IPS-18a (cell line): ENCODE measurements at regions not wholly inside any gene's neighbourhood (a gene's known extent, or its start where the extent isn't known, plus 50 kb on each side); places are given as distances from the start of the nearest gene placed in this dataset.
"Not testable (repeated sequence)": the region's sequence is repeated elsewhere in the genome, so short reads cannot be mapped to it uniquely, and the experiment has no call there.

Experiments used
- H3K27ac ChIP-seq: one replicate; pipeline ENCODE4 v1.5.1; 2013; ENCODE audit warnings: low read length
- H3K27me3 ChIP-seq: one replicate; pipeline ENCODE4 v1.6.1; 2013; ENCODE audit warnings: mild to moderate bottlenecking, low read length; ENCODE audit not compliant: control insufficient read depth, insufficient read depth
- H3K36me3 ChIP-seq: one replicate; pipeline ENCODE4 v1.6.1; 2013; ENCODE audit warnings: low read depth, low read length; ENCODE audit not compliant: control insufficient read depth
- H3K4me1 ChIP-seq: one replicate; pipeline ENCODE4 v1.6.1; 2013; ENCODE audit warnings: low read depth, low read length; ENCODE audit not compliant: control insufficient read depth
- H3K4me3 ChIP-seq: one replicate; pipeline ENCODE4 v1.5.1; 2013; ENCODE audit warnings: low read length
- H3K9ac ChIP-seq: one replicate; pipeline ENCODE4 v1.6.1; 2013; ENCODE audit warnings: mild to moderate bottlenecking, low read length, moderate library complexity
- H3K9me3 ChIP-seq: one replicate; pipeline ENCODE4 v1.6.1; 2013; ENCODE audit warnings: low read depth, low read length; ENCODE audit not compliant: control insufficient read depth

DNA sequence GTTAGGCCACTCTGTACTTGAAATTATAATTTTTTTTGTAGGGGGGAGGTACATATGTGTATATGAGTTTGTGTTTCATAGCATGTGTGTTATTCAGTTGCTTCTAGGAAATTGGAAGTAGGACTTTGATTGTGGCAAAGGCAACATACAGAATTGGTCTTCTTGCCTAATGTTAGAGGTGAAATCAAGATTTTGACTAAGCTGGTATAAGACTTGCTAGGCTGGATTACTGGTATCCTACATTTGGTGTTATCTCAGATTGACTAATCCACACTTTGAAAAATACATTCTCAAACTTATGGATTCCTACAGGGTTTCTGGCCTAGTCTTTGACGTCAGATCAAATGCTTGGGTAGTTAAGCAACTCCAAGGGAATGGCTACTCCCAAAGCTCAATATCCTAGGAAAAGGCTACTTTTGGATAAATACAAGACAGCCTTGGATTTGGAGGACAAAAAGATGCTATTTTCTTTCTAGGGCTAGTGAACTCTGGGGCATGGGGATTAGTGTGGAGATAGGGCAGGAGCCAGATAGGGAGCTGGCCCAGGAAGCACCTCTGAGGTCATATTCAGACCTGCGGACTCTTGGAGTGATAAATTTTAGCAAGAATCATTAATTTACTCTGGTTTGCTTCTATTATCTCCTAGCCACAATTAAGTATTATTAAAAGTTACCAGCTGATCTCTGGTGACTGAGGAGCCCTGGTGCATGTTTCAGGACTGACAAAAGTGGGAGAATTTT lies 144.0 kb upstream of the RPS23 start:
- Histone ChIP-seq H3K9me3 (no peaks in the 10 kb centered on the region), H3K27me3 (no peaks in the 10 kb centered on the region), H3K4me1 (peaks cover 11% of the 10 kb centered on the region), H3K9ac (no peak overlapping the region), H3K36me3 (no peaks in the 10 kb centered on the region), H3K4me3 (no peak overlapping the region), H3K27ac (no peak overlapping the region)

DNA sequence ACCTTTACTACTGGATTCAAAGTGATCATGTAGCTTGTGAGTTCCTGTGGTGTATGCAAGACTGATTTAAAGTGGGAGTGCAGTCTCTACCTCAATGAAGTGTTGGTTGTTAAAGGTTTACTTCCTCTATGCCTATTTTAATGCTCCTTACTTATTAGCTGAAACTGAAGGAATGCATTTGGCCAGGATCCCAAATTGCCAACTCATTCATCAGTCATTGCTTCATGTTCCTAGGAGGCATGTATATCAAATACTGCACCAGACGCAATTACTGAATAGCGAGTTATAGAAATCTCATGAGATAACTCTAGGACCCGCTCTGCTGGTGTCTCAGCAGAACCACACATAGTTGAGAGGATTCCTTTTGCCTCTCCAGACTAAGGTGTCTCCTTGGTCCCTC lies 143.0 kb upstream of the RPS23 start:
- Histone ChIP-seq H3K36me3 (no peaks in the 10 kb centered on the region), H3K9ac (no peak overlapping the region), H3K27me3 (no peaks in the 10 kb centered on the region), H3K4me1 (peaks cover 11% of the 10 kb centered on the region), H3K27ac (no peak overlapping the region), H3K4me3 (no peak overlapping the region), H3K9me3 (no peaks in the 10 kb centered on the region)

DNA sequence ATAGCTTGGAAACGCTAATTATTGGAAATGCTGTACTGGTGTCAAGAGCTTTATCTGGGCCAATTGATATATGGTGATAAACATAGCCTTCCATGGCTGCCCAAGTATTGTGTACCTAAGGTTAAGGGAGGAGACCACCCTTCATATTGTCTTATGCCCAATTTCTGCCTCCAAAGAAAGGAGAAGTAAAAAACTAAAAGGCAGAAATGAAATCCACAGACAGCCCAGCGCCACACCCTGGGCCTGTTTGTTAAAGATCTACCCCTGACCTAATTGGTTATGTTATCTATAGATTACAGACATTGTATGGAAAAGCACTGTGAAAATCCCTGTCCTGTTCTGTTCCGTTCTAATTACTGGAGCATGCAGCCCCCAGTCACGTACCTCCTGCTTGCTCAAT lies 142.4 kb upstream of the RPS23 start:
- H3K27ac ChIP-seq, H3K9ac ChIP-seq, H3K27me3 ChIP-seq, H3K4me3 ChIP-seq, H3K36me3 ChIP-seq, H3K9me3 ChIP-seq: not testable (repeated sequence)
- H3K4me1 ChIP-seq, result peaks cover 11% of the 10 kb centered on the region

DNA sequence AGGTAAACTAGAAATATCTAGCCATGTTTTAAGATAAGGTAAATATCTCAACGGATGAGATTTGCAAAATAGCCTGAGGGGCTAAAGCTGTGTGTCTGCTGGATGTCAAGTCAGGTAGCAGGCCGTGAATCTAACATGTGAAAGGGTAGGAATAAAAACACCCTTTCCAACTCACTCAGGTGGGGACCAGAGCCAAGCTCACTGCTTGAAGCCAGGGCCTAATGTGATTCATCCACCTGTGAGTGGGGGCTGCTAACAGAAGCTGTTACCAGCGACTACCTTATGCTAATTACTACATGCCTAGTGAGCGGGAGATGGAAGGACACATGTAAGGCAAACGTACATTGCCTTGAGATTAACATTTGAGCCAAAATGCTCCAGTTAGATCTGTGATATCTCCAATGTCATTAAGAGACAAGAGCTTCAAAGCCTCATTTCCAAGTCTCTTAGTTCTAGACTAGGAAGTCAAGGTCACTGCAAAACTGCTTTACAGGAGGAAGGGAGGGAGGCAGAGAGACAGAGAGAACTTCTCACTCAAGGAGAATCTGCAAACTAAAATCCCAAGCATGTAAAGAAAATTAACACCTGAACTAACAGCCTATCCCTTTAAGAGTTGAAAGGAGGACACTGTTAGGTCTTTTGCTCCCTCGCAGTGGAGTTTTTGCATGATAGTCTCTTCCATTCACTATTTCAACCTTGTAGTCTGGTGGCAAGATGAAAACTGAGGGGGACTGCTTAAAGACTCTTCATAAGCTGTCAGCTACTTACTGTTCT lies 141.6 kb upstream of the RPS23 start:
- H3K27ac ChIP-seq, result no peak overlapping the region
- H3K27me3 ChIP-seq, result no peaks in the 10 kb centered on the region
- H3K9ac ChIP-seq, result no peak overlapping the region
- H3K36me3 ChIP-seq, result no peaks in the 10 kb centered on the region
- peaks cover 11% of the 10 kb centered on the region for H3K4me1 ChIP-seq
- no peaks in the 10 kb centered on the region for H3K9me3 ChIP-seq
- H3K4me3 ChIP-seq, result no peak overlapping the region

DNA sequence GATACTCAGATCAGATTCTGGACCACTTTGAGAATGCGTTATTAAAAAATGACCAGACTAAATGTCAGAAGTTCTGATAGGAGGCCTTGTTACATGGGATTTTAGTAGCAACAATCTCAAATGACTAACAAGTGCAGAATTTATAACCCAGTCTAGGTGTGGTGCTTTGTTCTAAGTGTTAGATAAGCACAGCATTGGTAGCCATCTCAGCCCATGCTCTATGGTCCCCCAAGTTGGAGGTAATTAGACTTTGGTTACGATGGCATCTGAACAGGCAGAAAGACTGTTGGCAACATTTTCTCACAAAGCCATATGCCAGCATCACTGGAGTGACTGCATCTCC lies 140.4 kb upstream of the RPS23 start:
- Histone ChIP-seq H3K4me1 (peaks cover 11% of the 10 kb centered on the region), H3K27me3 (no peaks in the 10 kb centered on the region), H3K9ac (no peak overlapping the region), H3K4me3 (no peak overlapping the region), H3K36me3 (no peaks in the 10 kb centered on the region), H3K9me3 (no peaks in the 10 kb centered on the region), H3K27ac (no peak overlapping the region)

DNA sequence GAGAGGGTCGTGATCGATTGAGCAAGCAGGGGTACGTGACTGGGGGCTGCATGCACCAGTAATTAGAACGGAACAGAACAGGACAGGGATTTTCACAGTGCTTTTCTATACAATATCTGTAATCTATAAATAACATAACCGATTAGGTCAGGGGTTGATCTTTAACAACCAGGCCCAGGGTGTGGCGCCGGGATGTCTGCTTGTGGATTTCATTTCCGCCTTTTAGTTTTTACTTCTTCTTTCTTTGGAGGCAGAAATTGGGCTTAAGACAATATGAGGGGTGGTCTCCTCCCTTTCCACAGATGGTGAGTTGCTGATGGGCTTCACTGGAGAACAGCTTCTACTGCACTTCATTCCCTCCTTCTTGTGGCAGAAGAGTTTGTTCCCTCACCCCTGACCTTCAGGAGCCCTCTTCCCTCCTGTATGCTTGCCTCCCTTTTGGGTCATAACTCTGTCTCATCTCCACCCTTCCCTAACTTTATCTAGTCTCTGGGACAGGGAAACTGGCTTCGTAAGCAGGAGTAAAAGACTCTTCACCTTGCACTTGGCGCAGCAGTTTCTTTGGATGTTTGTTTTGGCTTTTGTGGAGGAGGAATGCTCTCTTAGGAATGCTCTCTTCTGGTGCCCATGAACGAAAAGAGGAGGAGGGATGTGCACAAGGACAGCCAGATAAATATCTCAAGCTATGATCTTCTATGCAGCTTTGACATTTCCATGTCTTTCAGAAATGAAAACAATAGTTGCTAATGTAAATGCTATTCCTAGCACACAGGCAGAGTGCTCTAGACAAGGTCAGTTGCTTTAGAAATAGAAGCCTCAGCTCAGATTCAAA lies 139.8 kb upstream of the RPS23 start:
- Histone ChIP-seq H3K4me3 (no peak overlapping the region), H3K4me1 (peaks cover 11% of the 10 kb centered on the region), H3K9ac (no peak overlapping the region), H3K36me3 (no peaks in the 10 kb centered on the region), H3K27ac (no peak overlapping the region), H3K9me3 (no peaks in the 10 kb centered on the region), H3K27me3 (no peaks in the 10 kb centered on the region)

DNA sequence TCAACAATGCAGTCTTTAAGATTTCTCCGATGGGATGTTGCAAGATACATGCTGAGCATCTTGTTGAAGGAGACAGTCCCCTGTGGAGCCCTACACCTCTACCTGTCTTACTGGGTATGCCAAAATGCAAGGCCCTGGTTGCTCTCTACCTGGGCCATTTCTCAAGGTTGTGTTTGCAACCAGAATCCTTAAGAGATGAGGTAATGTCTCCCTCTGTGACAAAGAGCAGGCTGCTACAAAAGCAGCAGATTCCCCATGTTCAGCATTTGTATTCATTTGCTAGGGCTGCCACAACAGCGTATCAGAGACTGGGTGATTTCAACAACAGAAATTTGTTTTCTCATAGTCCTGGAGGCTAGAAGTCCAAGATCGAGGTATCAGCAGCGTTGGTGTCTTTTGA lies 138.4 kb upstream of the RPS23 start:
- no peaks in the 10 kb centered on the region for H3K36me3 ChIP-seq
- H3K4me3 ChIP-seq, result no peak overlapping the region
- H3K9ac ChIP-seq, result no peak overlapping the region
- no peaks in the 10 kb centered on the region for H3K27me3 ChIP-seq
- H3K9me3 ChIP-seq, result no peaks in the 10 kb centered on the region
- H3K27ac ChIP-seq, result no peak overlapping the region
- H3K4me1 ChIP-seq, result peaks cover 11% of the 10 kb centered on the region

DNA sequence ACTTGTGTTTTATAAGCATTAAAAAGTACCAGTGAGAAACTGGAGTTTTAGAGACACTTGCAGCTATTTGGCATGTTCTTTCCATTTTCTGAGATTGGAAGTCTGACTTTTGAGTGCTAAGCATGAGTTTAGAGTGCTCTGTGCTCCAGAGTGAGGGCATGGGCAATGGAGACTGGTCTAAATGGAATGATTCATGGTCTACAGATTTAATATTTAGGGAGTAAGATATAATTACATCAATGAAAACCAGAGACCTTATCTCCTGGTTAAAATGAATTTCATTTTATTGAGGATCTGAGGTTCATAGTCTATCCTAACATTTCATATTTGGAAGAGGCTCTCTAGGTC lies 135.9 kb upstream of the RPS23 start:
- H3K27me3 ChIP-seq, result no peaks in the 10 kb centered on the region
- H3K9ac ChIP-seq, result no peak overlapping the region
- no peaks in the 10 kb centered on the region for H3K36me3 ChIP-seq
- no peak overlapping the region for H3K4me3 ChIP-seq
- H3K27ac ChIP-seq, result no peak overlapping the region
- H3K4me1 ChIP-seq, result no peaks in the 10 kb centered on the region
- H3K9me3 ChIP-seq, result no peaks in the 10 kb centered on the region

DNA sequence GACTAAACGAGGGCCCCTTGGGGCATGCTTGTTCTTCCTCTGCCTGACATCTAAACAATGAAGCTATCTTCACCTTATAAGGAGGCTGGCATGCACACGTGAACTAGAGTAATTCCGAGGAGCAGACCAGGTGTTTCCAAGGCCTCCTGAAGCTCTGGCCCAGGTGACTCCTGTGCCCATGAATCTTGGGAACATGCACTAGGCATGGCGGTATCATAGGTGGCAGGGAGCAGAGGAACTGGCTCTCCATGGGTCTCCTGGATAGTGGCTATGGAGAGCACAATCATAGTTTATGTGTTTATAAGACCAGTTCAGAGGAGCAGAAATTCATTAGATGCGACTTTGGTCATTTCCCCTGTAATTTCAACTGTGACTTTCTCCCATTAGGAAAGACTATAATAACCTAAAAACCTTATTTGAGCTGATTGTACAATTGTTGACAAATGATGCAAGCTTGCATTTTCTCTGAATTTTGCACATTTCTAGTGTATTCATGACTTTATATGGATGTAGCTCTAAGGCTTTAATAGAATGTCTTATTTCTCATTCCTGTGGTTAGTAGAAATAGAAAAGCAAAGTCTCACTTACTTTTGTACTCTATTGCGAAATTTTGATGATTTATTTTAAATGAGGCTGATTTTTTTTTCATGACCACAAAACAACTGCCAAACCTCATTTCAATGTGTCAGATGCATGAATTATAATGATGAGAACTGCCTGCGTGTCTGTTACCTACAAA lies 135.3 kb upstream of the RPS23 start:
- no peaks in the 10 kb centered on the region for H3K4me1 ChIP-seq
- no peak overlapping the region for H3K27ac ChIP-seq
- H3K9ac ChIP-seq, result no peak overlapping the region

DNA sequence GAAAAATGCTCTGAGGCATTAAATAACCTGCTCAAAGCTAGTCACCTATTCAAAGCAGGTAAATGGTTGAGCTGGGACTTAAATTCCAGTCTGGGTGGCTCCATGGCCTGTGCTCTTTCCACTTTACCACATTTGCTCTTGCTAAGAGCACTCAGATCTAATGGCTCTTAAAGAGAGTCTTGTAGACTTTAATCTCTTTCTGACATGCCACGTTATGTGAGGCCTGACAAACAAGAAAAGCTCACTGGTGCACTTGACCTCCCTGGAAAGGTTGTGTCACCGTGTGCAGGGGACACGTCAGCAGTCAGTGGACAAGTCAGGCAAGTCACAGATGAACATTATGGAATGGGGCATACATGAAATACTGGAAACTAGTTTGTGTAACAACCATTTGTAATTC lies 129.9 kb upstream of the RPS23 start:
- H3K27ac ChIP-seq, result no peak overlapping the region
- H3K4me3 ChIP-seq, result no peak overlapping the region
- no peaks in the 10 kb centered on the region for H3K9me3 ChIP-seq
- H3K4me1 ChIP-seq, result peaks cover 13% of the 10 kb centered on the region
- H3K27me3 ChIP-seq, result no peaks in the 10 kb centered on the region
- H3K9ac ChIP-seq, result no peak overlapping the region
- H3K36me3 ChIP-seq, result no peaks in the 10 kb centered on the region

More for the DNA sequence above, 135.3 kb upstream of the RPS23 start:
- no peaks in the 10 kb centered on the region for H3K9me3 ChIP-seq
- H3K27me3 ChIP-seq, result no peaks in the 10 kb centered on the region
- no peak overlapping the region for H3K4me3 ChIP-seq
- no peaks in the 10 kb centered on the region for H3K36me3 ChIP-seq

DNA sequence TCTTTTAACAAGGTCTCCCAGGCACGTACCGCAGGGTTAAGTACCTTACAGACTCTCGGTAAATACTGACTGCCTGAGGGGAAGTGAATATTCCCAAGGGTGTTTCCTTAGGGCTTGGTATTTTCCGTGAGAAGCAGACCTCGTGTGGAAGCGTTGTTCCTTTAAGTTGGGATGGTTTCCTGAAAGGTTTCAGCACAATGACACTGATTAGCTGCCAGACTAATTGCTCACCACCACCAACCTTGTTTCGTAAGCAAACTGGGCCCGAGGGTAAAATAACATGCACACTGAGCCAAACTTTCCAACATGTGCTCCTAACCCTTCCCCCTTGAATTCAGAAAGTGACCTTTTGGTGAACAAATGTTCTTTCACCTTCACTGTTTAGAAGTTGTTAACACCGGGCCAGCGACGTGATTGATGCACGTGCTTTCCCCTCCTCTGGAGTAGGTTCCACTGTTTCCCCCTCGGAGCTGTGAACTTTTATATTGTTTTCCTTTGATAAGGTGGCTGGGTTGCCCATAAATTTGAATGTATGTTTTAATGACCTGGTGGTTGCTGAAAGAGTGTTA lies 128.1 kb upstream of the RPS23 start:
- no peaks in the 10 kb centered on the region for H3K36me3 ChIP-seq
- no peaks in the 10 kb centered on the region for H3K9me3 ChIP-seq
- no peaks in the 10 kb centered on the region for H3K27me3 ChIP-seq
- no peak overlapping the region for H3K27ac ChIP-seq
- no peak overlapping the region for H3K4me3 ChIP-seq
- peaks cover 13% of the 10 kb centered on the region for H3K4me1 ChIP-seq
- no peak overlapping the region for H3K9ac ChIP-seq
